ENCODE measurements at regions not wholly inside any gene's neighbourhood (a gene's known extent, or its start where the extent isn't known, plus 50 kb on each side); places are given as distances from the start of the nearest gene placed in this dataset.

DNA sequence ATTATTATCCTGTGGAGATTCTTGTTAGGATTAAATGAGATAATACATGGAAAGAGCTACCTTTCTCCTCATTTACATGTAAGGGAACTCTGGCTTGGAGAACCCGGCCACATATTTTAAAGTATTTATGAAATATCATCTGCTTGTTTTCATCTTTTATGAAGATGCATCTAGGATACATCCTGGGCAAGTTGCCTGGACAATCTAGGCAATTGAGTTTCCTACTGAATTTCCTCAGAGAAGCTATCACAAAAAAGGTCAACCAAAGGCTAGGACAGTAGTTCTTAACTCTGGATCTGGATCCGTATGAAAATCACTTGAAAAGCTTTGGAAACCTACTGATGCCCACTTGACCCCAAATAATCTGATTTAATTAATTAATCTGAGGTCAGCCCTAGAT lies 140.7 kb downstream of the MTPAP start:
- Histone ChIP-seq H3K27ac (ENCODE audit: insufficient read depth, low read depth, low read length) (no peak overlapping the region), H3K4me1 (ENCODE audit: control insufficient read depth, extremely low read depth, insufficient read depth, low read length) (peaks cover 10% of the 10 kb centered on the region), H3K36me3 (ENCODE audit: control insufficient read depth in 2 of 2, extremely low read depth in 1 of 2, insufficient read depth in 2 of 2, low read length in 2 of 2) (no peaks in the 10 kb centered on the region), H3K9me3 (replicated peaks; ENCODE audit: control insufficient read depth, insufficient read depth, low read length) (no peaks in the 10 kb centered on the region), H3K27me3 (ENCODE audit: control insufficient read depth in 2 of 2, insufficient read depth in 2 of 2, low read length in 2 of 2) (no peaks in the 10 kb centered on the region), H3K9ac (replicated peaks; ENCODE audit: extremely low read depth, insufficient read depth, low read length) (no peak overlapping the region), H3K4me3 (replicated peaks in 1 of 3; ENCODE audit: insufficient read depth in 1 of 3, low read depth in 1 of 3, low read length in 3 of 3) (no peak overlapping the region), H3K9me1 (replicated peaks; ENCODE audit: control insufficient read depth, extremely low read depth, insufficient read depth, low read length) (no peaks in the 10 kb centered on the region), H3K79me2 (ENCODE audit: control insufficient read depth, insufficient read depth, low read length) (no peaks in the 10 kb centered on the region), H3K4me2 (ENCODE audit: insufficient read depth, low read length) (no peak overlapping the region), H2AFZ (ENCODE audit: low read depth, low read length) (no peak overlapping the region), H4K20me1 (replicated peaks; ENCODE audit: control insufficient read depth, extremely low read depth, insufficient read depth, low read length) (no peaks in the 10 kb centered on the region)
- dilution Hi-C loops (cut with MboI; ENCODE audit: extremely low pct_ligation_motif_present, low sequenced_read_pairs): no loop called here
- no TSS peak for BruUV-seq (replicated peaks)
- TF ChIP-seq GATA2 (IDR thresholded peaks at IDR 0.05; ENCODE audit: insufficient read depth, insufficient read length, low read depth, low read length): no peak
- TF ChIP-seq, protein P1, sequence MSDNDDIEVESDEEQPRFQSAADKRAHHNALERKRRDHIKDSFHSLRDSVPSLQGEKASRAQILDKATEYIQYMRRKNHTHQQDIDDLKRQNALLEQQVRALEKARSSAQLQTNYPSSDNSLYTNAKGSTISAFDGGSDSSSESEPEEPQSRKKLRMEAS (IDR thresholded peaks at IDR 0.05; ENCODE audit: insufficient read depth, insufficient read length): no peak
- no peak for TF ChIP-seq MYC (IDR thresholded peaks at IDR 0.05; ENCODE audit: low read depth, low read length)
- TF ChIP-seq EZH2 (IDR thresholded peaks at IDR 0.05; ENCODE audit: borderline replicate concordance, low read depth, low read length, severe bottlenecking): no peak
- no peak for TF ChIP-seq FOS (IDR thresholded peaks at IDR 0.05; ENCODE audit: borderline replicate concordance, insufficient read depth, low read length)
- no peak for TF ChIP-seq POLR2AphosphoS5 (IDR thresholded peaks at IDR 0.05; ENCODE audit: insufficient read depth, low read depth, low read length)
- intact Hi-C loops (cut with micrococcal nuclease): no loop called here
- ChIA-PET CTCF (interaction anchor here (0.9 to 1.8 kb wide), 10 partner anchors 9 to 210 kb away, joined by 3 to 10 read pairs (median 4); no protein-coding TSS in a partner anchor), POLR2A (interaction anchor here (1.3 kb wide), 1 partner anchor 97 kb away, joined by 3 read pairs; no protein-coding TSS in a partner anchor)
- no peak for FAIRE-seq
- no peak for DNase-seq (ENCODE audit: low read depth, low spot score)

DNA sequence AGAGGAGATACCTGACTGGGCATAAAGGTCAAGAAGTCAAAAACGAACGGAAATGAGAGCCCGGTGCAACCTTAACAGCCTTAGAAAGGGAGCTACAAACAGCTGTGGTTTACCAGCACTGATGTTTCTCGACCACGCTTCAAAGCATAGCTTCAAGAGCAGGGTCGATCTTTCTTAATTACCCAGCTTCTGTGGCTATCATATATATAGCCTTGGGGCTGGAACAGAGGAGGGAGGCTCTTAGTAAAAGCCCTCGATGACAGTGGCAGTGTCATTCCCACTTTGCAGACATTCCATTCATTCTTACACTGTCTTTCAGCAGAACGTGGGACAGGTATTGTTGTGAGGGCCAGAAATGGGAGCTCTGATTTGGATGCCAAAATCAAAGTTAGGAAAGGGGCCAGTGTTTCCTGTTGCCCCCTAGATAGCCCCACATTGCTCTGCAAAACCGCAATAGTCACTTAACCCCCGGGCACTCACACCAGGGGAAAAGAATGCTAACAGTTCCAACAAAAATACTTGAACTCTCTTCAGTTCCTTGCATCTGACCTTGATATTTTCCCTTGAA lies 141.5 kb downstream of the MTPAP start:
- Histone ChIP-seq H3K4me3 (replicated peaks in 1 of 3; ENCODE audit: insufficient read depth in 1 of 3, low read depth in 1 of 3, low read length in 3 of 3) (no peak overlapping the region), H3K9ac (replicated peaks; ENCODE audit: extremely low read depth, insufficient read depth, low read length) (no peak overlapping the region), H3K79me2 (ENCODE audit: control insufficient read depth, insufficient read depth, low read length) (no peaks in the 10 kb centered on the region), H3K27ac (ENCODE audit: insufficient read depth, low read depth, low read length) (no peak overlapping the region), H2AFZ (ENCODE audit: low read depth, low read length) (no peak overlapping the region), H3K4me1 (ENCODE audit: control insufficient read depth, extremely low read depth, insufficient read depth, low read length) (peaks cover 10% of the 10 kb centered on the region), H3K27me3 (ENCODE audit: control insufficient read depth in 2 of 2, insufficient read depth in 2 of 2, low read length in 2 of 2) (no peaks in the 10 kb centered on the region), H3K4me2 (ENCODE audit: insufficient read depth, low read length) (no peak overlapping the region), H3K9me3 (replicated peaks; ENCODE audit: control insufficient read depth, insufficient read depth, low read length) (no peaks in the 10 kb centered on the region), H3K36me3 (ENCODE audit: control insufficient read depth in 2 of 2, extremely low read depth in 1 of 2, insufficient read depth in 2 of 2, low read length in 2 of 2) (no peaks in the 10 kb centered on the region), H4K20me1 (replicated peaks; ENCODE audit: control insufficient read depth, extremely low read depth, insufficient read depth, low read length) (no peaks in the 10 kb centered on the region), H3K9me1 (replicated peaks; ENCODE audit: control insufficient read depth, extremely low read depth, insufficient read depth, low read length) (no peaks in the 10 kb centered on the region)
- no TSS peak for BruUV-seq (replicated peaks)
- ChIA-PET CTCF (interaction anchor here (0.7 to 1.8 kb wide), 11 partner anchors 8 to 209 kb away, joined by 3 to 10 read pairs (median 4); no protein-coding TSS in a partner anchor), POLR2A (interaction anchor here (1.3 kb wide), 1 partner anchor 96 kb away, joined by 3 read pairs; no protein-coding TSS in a partner anchor)
- TF ChIP-seq, protein P1 (IDR thresholded peaks at IDR 0.05; ENCODE audit: insufficient read depth, insufficient read length): no peak
- TF ChIP-seq POLR2AphosphoS5 (IDR thresholded peaks at IDR 0.05; ENCODE audit: insufficient read depth, low read depth, low read length) (no peak), GATA2 (IDR thresholded peaks at IDR 0.05; ENCODE audit: insufficient read depth, insufficient read length, low read depth, low read length) (peak; percentile 52), EZH2 (IDR thresholded peaks at IDR 0.05; ENCODE audit: borderline replicate concordance, low read depth, low read length, severe bottlenecking) (no peak), JUN (IDR thresholded peaks at IDR 0.05; ENCODE audit: borderline replicate concordance, insufficient read depth, insufficient read length, low read depth) (no peak), FOS (IDR thresholded peaks at IDR 0.05; ENCODE audit: borderline replicate concordance, insufficient read depth, low read length) (no peak)
- TF ChIP-seq, protein P2, sequence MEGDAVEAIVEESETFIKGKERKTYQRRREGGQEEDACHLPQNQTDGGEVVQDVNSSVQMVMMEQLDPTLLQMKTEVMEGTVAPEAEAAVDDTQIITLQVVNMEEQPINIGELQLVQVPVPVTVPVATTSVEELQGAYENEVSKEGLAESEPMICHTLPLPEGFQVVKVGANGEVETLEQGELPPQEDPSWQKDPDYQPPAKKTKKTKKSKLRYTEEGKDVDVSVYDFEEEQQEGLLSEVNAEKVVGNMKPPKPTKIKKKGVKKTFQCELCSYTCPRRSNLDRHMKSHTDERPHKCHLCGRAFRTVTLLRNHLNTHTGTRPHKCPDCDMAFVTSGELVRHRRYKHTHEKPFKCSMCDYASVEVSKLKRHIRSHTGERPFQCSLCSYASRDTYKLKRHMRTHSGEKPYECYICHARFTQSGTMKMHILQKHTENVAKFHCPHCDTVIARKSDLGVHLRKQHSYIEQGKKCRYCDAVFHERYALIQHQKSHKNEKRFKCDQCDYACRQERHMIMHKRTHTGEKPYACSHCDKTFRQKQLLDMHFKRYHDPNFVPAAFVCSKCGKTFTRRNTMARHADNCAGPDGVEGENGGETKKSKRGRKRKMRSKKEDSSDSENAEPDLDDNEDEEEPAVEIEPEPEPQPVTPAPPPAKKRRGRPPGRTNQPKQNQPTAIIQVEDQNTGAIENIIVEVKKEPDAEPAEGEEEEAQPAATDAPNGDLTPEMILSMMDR (IDR thresholded peaks at IDR 0.05; ENCODE audit: extremely low read depth in 1 of 2, insufficient read depth in 1 of 2, low read depth in 1 of 2, low read length in 2 of 2): no peak
- DNase-seq (ENCODE audit: low read depth, low spot score) (peak; percentile 47), FAIRE-seq (no peak)
- dilution Hi-C loops (cut with MboI; ENCODE audit: extremely low pct_ligation_motif_present, low sequenced_read_pairs) (no loop called here), intact Hi-C loops (cut with micrococcal nuclease) (no loop called here)

Measured in endothelial cell of umbilical vein (primary cell).